ENCODE measurements at regions not wholly inside any gene's neighbourhood (a gene's known extent, or its start where the extent isn't known, plus 50 kb on each side); places are given as distances from the start of the nearest gene placed in this dataset.

DNA sequence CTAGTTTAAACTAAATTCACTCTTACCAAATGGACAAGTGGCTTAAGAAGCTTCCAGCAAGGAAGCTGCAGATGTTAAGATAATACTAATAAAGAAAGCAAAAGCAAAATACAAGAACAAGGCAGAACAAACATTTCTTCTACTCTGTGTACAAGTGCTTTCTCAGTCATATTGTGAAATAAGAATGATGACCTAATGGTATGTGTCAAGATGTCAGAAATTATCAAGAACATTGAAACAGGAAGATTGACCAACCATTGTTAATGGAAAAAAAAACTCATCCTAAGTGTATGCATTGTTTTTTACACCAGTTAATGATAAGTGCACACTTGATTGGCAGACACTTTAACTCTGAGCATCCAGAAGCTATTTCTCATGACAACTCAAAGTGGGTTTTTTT lies 65.4 kb upstream of the P2RY1 start:
- no TSS peak for BruUV-seq (replicated peaks)
- no peaks in the 10 kb centered on the region for H3K4me1 Mint-ChIP-seq (ENCODE audit: low read depth, unreplicated experiment)
- H3K27ac Mint-ChIP-seq (ENCODE audit: unreplicated experiment) = no peak overlapping the region
- H3K9me3 Mint-ChIP-seq (ENCODE audit: low read depth, unreplicated experiment) = peaks cover 5% of the 10 kb centered on the region
- H3K36me3 Mint-ChIP-seq (ENCODE audit: insufficient read depth, unreplicated experiment) = no peaks in the 10 kb centered on the region
- no peaks in the 10 kb centered on the region for H3K27me3 Mint-ChIP-seq (ENCODE audit: unreplicated experiment)
- no peak for DNase-seq
- no peak overlapping the region for H3K4me3 Mint-ChIP-seq (ENCODE audit: low read depth, unreplicated experiment)
- TF ChIP-seq, protein P1, sequence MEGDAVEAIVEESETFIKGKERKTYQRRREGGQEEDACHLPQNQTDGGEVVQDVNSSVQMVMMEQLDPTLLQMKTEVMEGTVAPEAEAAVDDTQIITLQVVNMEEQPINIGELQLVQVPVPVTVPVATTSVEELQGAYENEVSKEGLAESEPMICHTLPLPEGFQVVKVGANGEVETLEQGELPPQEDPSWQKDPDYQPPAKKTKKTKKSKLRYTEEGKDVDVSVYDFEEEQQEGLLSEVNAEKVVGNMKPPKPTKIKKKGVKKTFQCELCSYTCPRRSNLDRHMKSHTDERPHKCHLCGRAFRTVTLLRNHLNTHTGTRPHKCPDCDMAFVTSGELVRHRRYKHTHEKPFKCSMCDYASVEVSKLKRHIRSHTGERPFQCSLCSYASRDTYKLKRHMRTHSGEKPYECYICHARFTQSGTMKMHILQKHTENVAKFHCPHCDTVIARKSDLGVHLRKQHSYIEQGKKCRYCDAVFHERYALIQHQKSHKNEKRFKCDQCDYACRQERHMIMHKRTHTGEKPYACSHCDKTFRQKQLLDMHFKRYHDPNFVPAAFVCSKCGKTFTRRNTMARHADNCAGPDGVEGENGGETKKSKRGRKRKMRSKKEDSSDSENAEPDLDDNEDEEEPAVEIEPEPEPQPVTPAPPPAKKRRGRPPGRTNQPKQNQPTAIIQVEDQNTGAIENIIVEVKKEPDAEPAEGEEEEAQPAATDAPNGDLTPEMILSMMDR (IDR thresholded peaks at IDR 0.05; ENCODE audit: unreplicated experiment) = no peak
- CTCF ChIA-PET = interaction anchor here (1.3 kb wide), 1 partner anchor 10 kb away, joined by 3 read pairs; no protein-coding TSS in a partner anchor
- intact Hi-C loops (cut with micrococcal nuclease; ENCODE audit: unreplicated experiment) = no loop called here

DNA sequence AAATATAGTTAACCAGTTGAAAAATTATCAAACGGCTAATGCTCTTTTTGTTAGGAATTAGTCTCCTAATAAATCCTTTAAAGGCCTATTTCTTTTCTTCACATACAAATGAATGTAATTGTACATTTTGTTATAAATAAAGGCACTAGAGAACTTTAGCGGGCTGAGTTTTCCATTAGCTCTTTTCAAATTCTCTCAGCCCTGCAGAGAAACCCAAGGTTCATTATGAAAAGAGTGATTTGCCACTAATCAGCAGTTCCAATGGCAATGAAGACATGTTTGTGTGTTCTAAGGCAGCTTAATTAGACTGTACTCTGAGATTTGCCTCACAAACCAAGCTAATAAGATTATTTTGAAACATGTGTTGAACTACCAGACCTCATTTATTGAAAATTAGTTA lies 64.6 kb upstream of the P2RY1 start:
- H3K4me3 Mint-ChIP-seq (ENCODE audit: low read depth, unreplicated experiment) = no peak overlapping the region
- no peaks in the 10 kb centered on the region for H3K4me1 Mint-ChIP-seq (ENCODE audit: low read depth, unreplicated experiment)
- intact Hi-C loops (cut with micrococcal nuclease; ENCODE audit: unreplicated experiment) = no loop called here
- DNase-seq = no peak
- CTCF ChIA-PET = interaction anchor here (1.3 kb wide), 1 partner anchor 10 kb away, joined by 3 read pairs; no protein-coding TSS in a partner anchor
- H3K27ac Mint-ChIP-seq (ENCODE audit: unreplicated experiment) = no peak overlapping the region
- peaks cover under 1% of the 10 kb centered on the region for H3K9me3 Mint-ChIP-seq (ENCODE audit: low read depth, unreplicated experiment)
- TF ChIP-seq, protein P1 (IDR thresholded peaks at IDR 0.05; ENCODE audit: unreplicated experiment) = no peak
- no peaks in the 10 kb centered on the region for H3K36me3 Mint-ChIP-seq (ENCODE audit: insufficient read depth, unreplicated experiment)
- no TSS peak for BruUV-seq (replicated peaks)
- H3K27me3 Mint-ChIP-seq (ENCODE audit: unreplicated experiment) = no peaks in the 10 kb centered on the region

DNA sequence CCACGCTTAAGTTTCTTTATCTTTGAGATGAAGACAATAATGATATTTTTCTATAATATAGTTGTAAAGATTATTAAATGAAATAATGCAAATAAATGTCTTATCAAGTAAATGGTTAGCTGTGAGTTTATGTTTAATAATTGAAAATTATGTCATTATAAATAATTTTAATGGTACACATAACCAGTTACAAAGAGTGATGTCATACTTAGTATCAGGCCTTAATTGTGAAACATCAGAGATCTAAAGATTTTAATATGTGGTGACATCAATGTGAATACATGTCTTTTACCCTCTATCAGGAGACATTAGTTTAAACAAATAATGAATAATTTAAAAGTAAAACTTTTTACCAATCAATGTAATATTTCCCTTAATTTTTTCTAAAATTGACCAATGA lies 63.8 kb upstream of the P2RY1 start:
- intact Hi-C loops (cut with micrococcal nuclease; ENCODE audit: unreplicated experiment) = no loop called here
- CTCF ChIA-PET = interaction anchor here (0.7 kb wide), 1 partner anchor 1543 kb away, joined by 3 read pairs; no protein-coding TSS in a partner anchor

DNA sequence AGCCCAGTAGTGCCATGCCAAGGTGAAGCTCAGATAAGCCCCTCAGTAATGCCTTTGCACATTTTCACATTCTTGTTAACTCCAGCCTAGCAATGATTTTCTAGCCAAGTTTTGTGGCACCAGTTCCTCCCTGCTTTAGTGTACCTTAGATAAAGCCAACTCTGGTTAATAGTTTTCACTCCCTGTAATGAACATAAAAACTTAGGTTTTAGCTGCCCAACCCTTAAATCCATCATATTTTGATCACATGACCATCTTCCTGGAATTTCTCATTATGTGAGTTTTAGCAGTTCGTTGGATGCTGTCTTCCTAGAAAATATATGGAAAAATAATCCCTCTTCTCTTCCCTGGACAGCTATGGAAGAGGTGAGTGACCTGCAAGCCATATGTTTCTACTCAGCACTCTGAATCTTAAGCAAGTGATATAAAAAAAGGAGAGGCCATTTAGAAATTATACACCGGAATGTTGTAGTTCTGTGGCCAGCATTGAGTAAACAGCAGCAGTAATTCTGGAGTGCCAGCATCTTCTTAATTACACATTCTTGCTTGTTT lies 62.2 kb upstream of the P2RY1 start:
- intact Hi-C loops (cut with micrococcal nuclease; ENCODE audit: unreplicated experiment) = no loop called here
- Mint-ChIP-seq H3K4me1 (ENCODE audit: low read depth, unreplicated experiment) (no peaks in the 10 kb centered on the region), H3K27ac (ENCODE audit: unreplicated experiment) (no peak overlapping the region), H3K4me3 (ENCODE audit: low read depth, unreplicated experiment) (no peak overlapping the region), H3K9me3 (ENCODE audit: low read depth, unreplicated experiment) (no peaks in the 10 kb centered on the region), H3K27me3 (ENCODE audit: unreplicated experiment) (no peaks in the 10 kb centered on the region), H3K36me3 (ENCODE audit: insufficient read depth, unreplicated experiment) (no peaks in the 10 kb centered on the region)
- TF ChIP-seq, protein P1 (IDR thresholded peaks at IDR 0.05; ENCODE audit: unreplicated experiment) = no peak
- CTCF ChIA-PET = interaction anchor here (0.5 kb wide), 1 partner anchor 16 kb away, joined by 3 read pairs; no protein-coding TSS in a partner anchor
- no TSS peak for BruUV-seq (replicated peaks)
- no peak for DNase-seq

More for the DNA sequence above, 63.8 kb upstream of the P2RY1 start:
- no TSS peak for BruUV-seq (replicated peaks)
- Mint-ChIP-seq H3K27me3 (ENCODE audit: unreplicated experiment) (no peaks in the 10 kb centered on the region), H3K27ac (ENCODE audit: unreplicated experiment) (no peak overlapping the region), H3K4me1 (ENCODE audit: low read depth, unreplicated experiment) (no peaks in the 10 kb centered on the region), H3K36me3 (ENCODE audit: insufficient read depth, unreplicated experiment) (no peaks in the 10 kb centered on the region), H3K4me3 (ENCODE audit: low read depth, unreplicated experiment) (no peak overlapping the region), H3K9me3 (ENCODE audit: low read depth, unreplicated experiment) (no peaks in the 10 kb centered on the region)
- no peak for DNase-seq
- TF ChIP-seq, protein P1 (IDR thresholded peaks at IDR 0.05; ENCODE audit: unreplicated experiment) = no peak

Data from Calu3 (cell line).